ENCODE measurements at regions not wholly inside any gene's neighbourhood (a gene's known extent, or its start where the extent isn't known, plus 50 kb on each side); places are given as distances from the start of the nearest gene placed in this dataset.

- H3K4me1 ChIP-seq (ENCODE audit: insufficient read depth), result peaks cover 16% of the 10 kb centered on the region
- no peaks in the 10 kb centered on the region for H3K27me3 ChIP-seq
- 1 to 9% (median 6%) methylated on average over 2 of the region's 2 CpGs for WGBS, 3 donors
- intact Hi-C loops (cut with DNase I), result loop anchor here in 2 of 4 donors (10.0 kb wide), 1 partner anchor 160 kb away; the partner anchor contains the start of gene COL6A3 (in 2 of the 2)
- no peaks in the 10 kb centered on the region for H3K36me3 ChIP-seq
- no peak for DNase-seq
- TF ChIP-seq EP300 (IDR thresholded peaks at IDR 0.05), result no peak
- TF ChIP-seq, protein P1, sequence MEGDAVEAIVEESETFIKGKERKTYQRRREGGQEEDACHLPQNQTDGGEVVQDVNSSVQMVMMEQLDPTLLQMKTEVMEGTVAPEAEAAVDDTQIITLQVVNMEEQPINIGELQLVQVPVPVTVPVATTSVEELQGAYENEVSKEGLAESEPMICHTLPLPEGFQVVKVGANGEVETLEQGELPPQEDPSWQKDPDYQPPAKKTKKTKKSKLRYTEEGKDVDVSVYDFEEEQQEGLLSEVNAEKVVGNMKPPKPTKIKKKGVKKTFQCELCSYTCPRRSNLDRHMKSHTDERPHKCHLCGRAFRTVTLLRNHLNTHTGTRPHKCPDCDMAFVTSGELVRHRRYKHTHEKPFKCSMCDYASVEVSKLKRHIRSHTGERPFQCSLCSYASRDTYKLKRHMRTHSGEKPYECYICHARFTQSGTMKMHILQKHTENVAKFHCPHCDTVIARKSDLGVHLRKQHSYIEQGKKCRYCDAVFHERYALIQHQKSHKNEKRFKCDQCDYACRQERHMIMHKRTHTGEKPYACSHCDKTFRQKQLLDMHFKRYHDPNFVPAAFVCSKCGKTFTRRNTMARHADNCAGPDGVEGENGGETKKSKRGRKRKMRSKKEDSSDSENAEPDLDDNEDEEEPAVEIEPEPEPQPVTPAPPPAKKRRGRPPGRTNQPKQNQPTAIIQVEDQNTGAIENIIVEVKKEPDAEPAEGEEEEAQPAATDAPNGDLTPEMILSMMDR (IDR thresholded peaks at IDR 0.05), result no peak
- no peak for TF ChIP-seq POLR2A (IDR thresholded peaks at IDR 0.05)
- peak overlapping the region in 1 of 2 donors; percentile 80 for H3K27ac ChIP-seq
- no peaks in the 10 kb centered on the region for H3K9me3 ChIP-seq
- no peak overlapping the region for H3K4me3 ChIP-seq
Observed at GRCh38 chr2:237254369-237254861, 159.5 kb downstream of the COL6A3 start.

DNA sequence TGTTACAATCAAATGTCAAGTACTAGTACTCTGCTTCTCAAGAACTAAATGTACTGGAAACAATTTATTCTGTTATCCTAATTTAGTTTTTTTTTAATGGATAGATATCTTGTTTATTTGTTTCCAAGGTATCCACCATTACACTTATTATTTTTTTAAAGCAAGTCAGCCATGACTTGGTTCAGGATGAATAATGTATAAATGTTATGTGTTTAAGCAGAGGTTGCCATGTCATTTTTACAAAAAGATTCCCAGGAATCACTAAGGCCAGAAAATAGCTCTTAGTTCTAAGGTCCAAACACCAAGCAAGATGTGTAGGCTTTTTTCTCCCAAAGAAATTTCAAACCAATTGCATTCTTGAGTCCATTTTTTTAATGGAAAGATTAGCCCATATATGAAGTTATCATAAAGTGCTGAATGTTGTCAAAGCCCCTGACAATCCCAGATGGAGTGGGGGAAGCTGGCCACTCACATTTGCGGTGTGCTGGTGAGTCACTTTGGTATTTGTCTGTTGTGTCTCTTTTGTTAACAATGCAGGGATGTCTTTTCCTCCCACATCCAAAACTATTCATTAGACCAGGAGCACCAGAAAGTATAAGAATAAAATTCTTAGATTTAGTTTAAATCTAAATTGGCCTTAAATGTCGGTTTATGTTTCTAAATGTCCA lies 158.9 kb downstream of the COL6A3 start:
- TF ChIP-seq, protein P1 (IDR thresholded peaks at IDR 0.05), result no peak
- no peak for TF ChIP-seq EP300 (IDR thresholded peaks at IDR 0.05)
- TF ChIP-seq POLR2A (IDR thresholded peaks at IDR 0.05), result no peak
- 16 to 21% (median 20%) methylated on average over 2 of the region's 2 CpGs for WGBS, 3 donors
- Histone ChIP-seq H3K36me3 (no peaks in the 10 kb centered on the region), H3K9me3 (no peaks in the 10 kb centered on the region), H3K4me1 (ENCODE audit: insufficient read depth) (peaks cover 16% of the 10 kb centered on the region), H3K4me3 (no peak overlapping the region), H3K27ac (peak overlapping the region in 1 of 2 donors; percentile 80), H3K27me3 (no peaks in the 10 kb centered on the region)
- intact Hi-C loops (cut with DNase I), result loop anchor here in 2 of 4 donors (5.0 to 10.0 kb wide), 2 partner anchors 67 to 160 kb away; partner anchors contain the start of gene COL6A3 (in 2 of the 2)
- DNase-seq, result no peak

DNA sequence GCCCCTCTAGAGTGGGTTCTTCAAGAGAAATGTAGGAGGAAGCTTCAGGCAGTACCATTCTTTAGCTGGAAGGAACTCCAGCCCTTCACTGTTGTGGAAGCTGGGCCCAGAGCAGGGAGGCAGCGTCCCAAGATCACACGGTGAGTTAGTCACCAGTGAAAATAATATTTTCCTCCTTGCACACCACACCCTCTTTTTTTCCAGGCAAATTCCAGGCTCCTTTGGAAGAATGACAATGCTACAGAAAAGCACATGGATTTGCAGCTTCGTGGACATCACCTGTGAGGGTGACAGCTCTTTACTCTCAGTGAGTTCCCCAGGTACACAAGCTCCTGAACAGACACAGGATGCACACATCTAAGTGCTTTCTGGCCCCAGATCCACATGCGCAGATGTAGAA lies 157.1 kb downstream of the COL6A3 start:
- no peak overlapping the region for H3K4me3 ChIP-seq
- peak overlapping the region; percentile 80 to 86 for H3K27ac ChIP-seq
- peaks cover 16% of the 10 kb centered on the region for H3K4me1 ChIP-seq (ENCODE audit: insufficient read depth)
- H3K36me3 ChIP-seq, result no peaks in the 10 kb centered on the region
- DNase-seq, result peak; percentile 61 to 77 (median 70)
- no peak for TF ChIP-seq EP300 (IDR thresholded peaks at IDR 0.05)
- H3K9me3 ChIP-seq, result no peaks in the 10 kb centered on the region
- no peaks in the 10 kb centered on the region for H3K27me3 ChIP-seq
- intact Hi-C loops (cut with DNase I), result loop anchor here in 2 of 4 donors (5.0 to 10.0 kb wide), 2 partner anchors 65 to 158 kb away; partner anchors contain the start of gene COL6A3 (in 2 of the 2)
- 9 to 13% (median 12%) methylated on average over 4 of the region's 4 CpGs for WGBS, 3 donors

DNA sequence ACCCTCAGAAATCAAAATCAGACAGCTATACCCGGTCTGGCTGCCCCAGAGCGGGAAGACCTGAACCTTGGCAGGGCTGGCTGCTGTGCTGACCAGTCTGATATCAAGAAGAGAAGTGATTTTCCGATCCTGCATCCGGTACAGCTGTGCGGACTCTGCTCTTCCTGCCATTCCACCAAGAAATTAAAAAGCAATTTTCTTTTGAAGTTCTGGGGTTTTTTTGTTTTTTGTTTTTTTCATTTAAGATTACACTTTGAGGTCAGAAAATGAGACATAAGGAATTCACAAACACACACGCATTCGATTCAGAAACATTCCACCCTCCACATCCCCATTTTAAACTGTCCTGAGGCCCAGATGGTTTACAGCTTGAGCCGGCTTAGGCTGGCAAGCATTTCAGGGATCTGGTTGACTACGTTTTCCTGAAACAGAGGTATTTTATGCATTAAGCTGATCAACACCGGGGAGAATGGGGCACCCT lies 156.5 kb downstream of the COL6A3 start:
- H3K4me1 ChIP-seq (ENCODE audit: insufficient read depth), result peaks cover 16% of the 10 kb centered on the region
- intact Hi-C loops (cut with DNase I), result loop anchor here in 2 of 4 donors (5.0 to 10.0 kb wide), 2 partner anchors 65 to 157 kb away; partner anchors contain the start of gene COL6A3 (in 2 of the 2)
- TF ChIP-seq POLR2A (IDR thresholded peaks at IDR 0.05) (no peak), EP300 (IDR thresholded peaks at IDR 0.05) (no peak)
- TF ChIP-seq, protein P1 (IDR thresholded peaks at IDR 0.05), result no peak
- peak overlapping the region; percentile 51 to 80 for H3K27ac ChIP-seq
- H3K9me3 ChIP-seq, result no peaks in the 10 kb centered on the region
- DNase-seq, result peak; percentile 58 to 81 (median 75)
- no peaks in the 10 kb centered on the region for H3K27me3 ChIP-seq
- no peaks in the 10 kb centered on the region for H3K36me3 ChIP-seq
- H3K4me3 ChIP-seq, result no peak overlapping the region
- WGBS, 3 donors, result 6 to 14% (median 9%) methylated on average over 10 of the region's 10 CpGs

Data from ovary (tissue), 7 donors.